ENCODE measurements at regions not wholly inside any gene's neighbourhood (a gene's known extent, or its start where the extent isn't known, plus 50 kb on each side); places are given as distances from the start of the nearest gene placed in this dataset.

DNA sequence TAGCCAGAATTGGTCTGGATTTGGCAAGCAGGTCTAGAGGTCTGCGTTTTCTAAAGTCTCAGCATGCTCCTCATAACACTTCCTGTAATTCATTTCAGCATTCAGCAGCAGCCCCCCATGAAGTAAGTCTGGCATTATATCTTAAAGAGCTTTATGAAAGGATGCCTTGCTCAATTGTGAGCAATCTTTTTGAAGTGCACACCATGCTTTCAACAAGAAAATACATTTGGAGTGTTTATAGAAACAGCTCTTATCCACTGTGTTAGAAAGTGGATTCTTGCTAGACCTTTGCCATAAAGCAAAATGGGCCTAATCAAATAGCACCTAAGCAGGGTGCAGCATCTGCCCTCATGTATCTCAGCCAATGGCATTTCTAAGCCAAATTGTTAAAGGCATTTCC is 378.0 kb upstream of the AKR1E2 start:
- dilution Hi-C loops (cut with MboI; ENCODE audit: extremely low pct_ligation_motif_present, low sequenced_read_pairs), result no loop called here
- Histone ChIP-seq H3K9ac (ENCODE audit: control insufficient read depth, extremely low read depth, insufficient read depth, low read length) (no peak overlapping the region), H2AFZ (ENCODE audit: control insufficient read depth, low read length) (no peak overlapping the region), H3K4me2 (ENCODE audit: control insufficient read depth, extremely low read depth, insufficient read depth, low read depth, low read length) (no peak overlapping the region), H3K9me3 (ENCODE audit: control insufficient read depth, low read depth, low read length) (peaks cover 3% of the 10 kb centered on the region), H3K36me3 (ENCODE audit: control insufficient read depth in 2 of 2, extremely low read depth in 1 of 2, insufficient read depth in 2 of 2, low read length in 2 of 2) (no peaks in the 10 kb centered on the region), H3K79me2 (ENCODE audit: control insufficient read depth, insufficient read depth, low read length) (no peaks in the 10 kb centered on the region), H3K4me3 (ENCODE audit: control insufficient read depth in 2 of 3, extremely low read depth in 1 of 3, insufficient read depth in 2 of 3, low read depth in 1 of 3, low read length in 3 of 3) (no peak overlapping the region), H3K4me1 (ENCODE audit: control insufficient read depth, extremely low read depth, insufficient read depth, low read length) (peaks cover 6% of the 10 kb centered on the region), H3K27ac (ENCODE audit: control insufficient read depth, insufficient read depth, low read length) (no peak overlapping the region), H3K27me3 (ENCODE audit: control insufficient read depth, extremely low read depth, insufficient read depth, low read length) (no peaks in the 10 kb centered on the region), H3K9me1 (ENCODE audit: control insufficient read depth, extremely low read depth, insufficient read depth, low read length) (peaks cover 2% of the 10 kb centered on the region), H4K20me1 (ENCODE audit: control insufficient read depth, extremely low read depth, insufficient read depth, low read length) (no peaks in the 10 kb centered on the region)
- DNase-seq (ENCODE audit: low read depth, low spot score) (no peak), FAIRE-seq (no peak)
- TF ChIP-seq, protein P1, sequence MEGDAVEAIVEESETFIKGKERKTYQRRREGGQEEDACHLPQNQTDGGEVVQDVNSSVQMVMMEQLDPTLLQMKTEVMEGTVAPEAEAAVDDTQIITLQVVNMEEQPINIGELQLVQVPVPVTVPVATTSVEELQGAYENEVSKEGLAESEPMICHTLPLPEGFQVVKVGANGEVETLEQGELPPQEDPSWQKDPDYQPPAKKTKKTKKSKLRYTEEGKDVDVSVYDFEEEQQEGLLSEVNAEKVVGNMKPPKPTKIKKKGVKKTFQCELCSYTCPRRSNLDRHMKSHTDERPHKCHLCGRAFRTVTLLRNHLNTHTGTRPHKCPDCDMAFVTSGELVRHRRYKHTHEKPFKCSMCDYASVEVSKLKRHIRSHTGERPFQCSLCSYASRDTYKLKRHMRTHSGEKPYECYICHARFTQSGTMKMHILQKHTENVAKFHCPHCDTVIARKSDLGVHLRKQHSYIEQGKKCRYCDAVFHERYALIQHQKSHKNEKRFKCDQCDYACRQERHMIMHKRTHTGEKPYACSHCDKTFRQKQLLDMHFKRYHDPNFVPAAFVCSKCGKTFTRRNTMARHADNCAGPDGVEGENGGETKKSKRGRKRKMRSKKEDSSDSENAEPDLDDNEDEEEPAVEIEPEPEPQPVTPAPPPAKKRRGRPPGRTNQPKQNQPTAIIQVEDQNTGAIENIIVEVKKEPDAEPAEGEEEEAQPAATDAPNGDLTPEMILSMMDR (optimal IDR thresholded peaks at IDR 0.05 in 1 of 3, IDR thresholded peaks at IDR 0.05 in 1 of 3, conservative IDR thresholded peaks at IDR 0.05 in 1 of 3; ENCODE audit: extremely low read depth in 1 of 3, insufficient read depth in 2 of 3, low read length in 3 of 3), result no peak
- no peak for TF ChIP-seq EZH2 (IDR thresholded peaks at IDR 0.05; ENCODE audit: low read length)

- Histone ChIP-seq H3K79me2 (ENCODE audit: control insufficient read depth, insufficient read depth, low read length) (no peaks in the 10 kb centered on the region), H3K36me3 (ENCODE audit: control insufficient read depth in 2 of 2, extremely low read depth in 1 of 2, insufficient read depth in 2 of 2, low read length in 2 of 2) (no peaks in the 10 kb centered on the region), H3K9me1 (ENCODE audit: control insufficient read depth, extremely low read depth, insufficient read depth, low read length) (no peaks in the 10 kb centered on the region), H3K27ac (ENCODE audit: control insufficient read depth, insufficient read depth, low read length) (no peak overlapping the region), H3K27me3 (ENCODE audit: control insufficient read depth, extremely low read depth, insufficient read depth, low read length) (no peaks in the 10 kb centered on the region), H3K9me3 (ENCODE audit: control insufficient read depth, low read depth, low read length) (peaks cover 5% of the 10 kb centered on the region), H3K9ac (ENCODE audit: control insufficient read depth, extremely low read depth, insufficient read depth, low read length) (no peak overlapping the region), H3K4me2 (ENCODE audit: control insufficient read depth, extremely low read depth, insufficient read depth, low read depth, low read length) (no peak overlapping the region), H3K4me3 (ENCODE audit: control insufficient read depth in 2 of 3, extremely low read depth in 1 of 3, insufficient read depth in 2 of 3, low read depth in 1 of 3, low read length in 3 of 3) (no peak overlapping the region), H2AFZ (ENCODE audit: control insufficient read depth, low read length) (no peak overlapping the region), H3K4me1 (ENCODE audit: control insufficient read depth, extremely low read depth, insufficient read depth, low read length) (no peaks in the 10 kb centered on the region), H4K20me1 (ENCODE audit: control insufficient read depth, extremely low read depth, insufficient read depth, low read length) (no peaks in the 10 kb centered on the region)
- TF ChIP-seq, protein P1 (optimal IDR thresholded peaks at IDR 0.05 in 1 of 3, IDR thresholded peaks at IDR 0.05 in 1 of 3, conservative IDR thresholded peaks at IDR 0.05 in 1 of 3; ENCODE audit: extremely low read depth in 1 of 3, insufficient read depth in 2 of 3, low read length in 3 of 3), result no peak
- TF ChIP-seq EZH2 (IDR thresholded peaks at IDR 0.05; ENCODE audit: low read length), result no peak
- FAIRE-seq, result no peak
- dilution Hi-C loops (cut with MboI; ENCODE audit: extremely low pct_ligation_motif_present, low sequenced_read_pairs), result no loop called here
- DNase-seq (ENCODE audit: low read depth, low spot score), result no peak
Observed at GRCh38 chr10:4443419-4443818, 382.6 kb upstream of the AKR1E2 start.

All from keratinocyte (primary cell).